NCI-H128 (cell line): ENCODE measurements at regions not wholly inside any gene's neighbourhood (a gene's known extent, or its start where the extent isn't known, plus 50 kb on each side); places are given as distances from the start of the nearest gene placed in this dataset.

Source experiments
- DNase-seq: peaks from one replicate; lab custom pipeline; 2025; ENCODE audit not compliant: unreplicated experiment; lab: John Stamatoyannopoulos, UW

DNA sequence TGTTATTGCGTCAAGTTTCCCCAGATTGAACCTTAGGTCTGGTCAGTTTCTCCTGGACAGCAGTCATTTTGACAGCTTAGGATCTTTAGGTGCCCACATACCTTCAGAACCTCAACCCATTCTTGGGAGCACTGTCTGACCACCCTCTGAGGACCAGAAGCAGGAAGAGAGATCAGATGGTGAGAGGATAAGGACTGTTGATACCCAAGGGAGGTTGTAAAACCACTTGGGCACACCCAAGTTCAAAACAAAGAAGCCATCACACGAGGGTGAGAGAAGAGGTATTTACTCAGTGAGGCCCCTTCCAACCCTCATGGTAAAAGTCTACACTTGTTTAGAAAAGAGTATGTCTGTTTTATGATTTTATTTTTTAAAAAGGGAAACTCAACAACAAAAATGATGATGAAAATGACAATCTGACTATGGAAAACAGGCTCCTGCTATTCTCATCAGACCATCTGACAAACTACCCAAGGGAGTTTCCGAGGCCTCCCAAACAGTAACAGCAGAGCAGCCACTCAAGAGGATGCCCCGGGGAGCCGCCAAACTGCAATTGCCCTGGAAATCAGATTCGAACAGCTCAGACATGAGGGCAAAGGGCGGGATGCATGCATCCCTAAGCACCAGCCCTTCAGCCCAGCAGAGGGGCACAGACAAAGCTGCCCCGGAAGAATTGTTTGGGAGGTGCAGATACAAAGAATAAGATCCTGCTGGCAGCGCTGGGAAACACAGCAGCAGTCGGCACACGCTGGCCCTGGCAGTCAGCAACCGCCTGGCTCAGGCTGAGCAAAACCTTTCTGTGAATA, 162.6 kb upstream of the PLEKHG7 start:
- DNase-seq, result peak; percentile 7

DNA sequence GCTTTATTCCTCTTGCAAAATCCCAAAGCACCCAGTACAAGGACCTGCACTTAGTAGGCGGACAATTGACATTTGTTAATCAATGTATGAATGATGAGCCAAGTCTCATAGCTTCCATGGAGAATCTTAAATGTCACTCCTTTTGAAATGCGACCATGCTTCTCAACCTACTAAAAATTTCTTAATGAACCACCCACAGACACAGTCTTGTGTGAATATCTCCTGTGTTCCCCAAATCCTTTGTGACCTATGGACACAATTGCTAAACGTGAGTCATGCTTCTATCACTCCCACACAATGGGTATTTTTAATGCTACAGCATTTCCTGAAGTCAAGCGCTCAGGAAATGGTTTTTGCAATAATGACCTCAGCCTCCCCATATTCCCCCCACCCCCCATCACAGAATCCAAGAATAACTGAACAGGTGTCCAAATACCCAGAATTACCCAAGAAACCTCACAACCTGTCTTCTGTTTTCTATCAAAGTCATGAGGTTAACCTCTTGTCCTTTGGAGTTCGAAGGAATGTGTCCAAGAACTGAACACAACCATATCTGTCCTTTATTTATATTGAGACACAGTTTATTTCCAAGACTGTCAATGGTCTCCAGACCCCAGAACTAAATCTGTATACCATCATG, 163.6 kb upstream of the PLEKHG7 start:
- no peak for DNase-seq

- no peak for DNase-seq
These were observed 165.4 kb upstream of the PLEKHG7 start for GRCh38 chr12:92537290-92537960.

- DNase-seq, result no peak
These were observed 166.8 kb upstream of the PLEKHG7 start for GRCh38 chr12:92535961-92536360.

DNA sequence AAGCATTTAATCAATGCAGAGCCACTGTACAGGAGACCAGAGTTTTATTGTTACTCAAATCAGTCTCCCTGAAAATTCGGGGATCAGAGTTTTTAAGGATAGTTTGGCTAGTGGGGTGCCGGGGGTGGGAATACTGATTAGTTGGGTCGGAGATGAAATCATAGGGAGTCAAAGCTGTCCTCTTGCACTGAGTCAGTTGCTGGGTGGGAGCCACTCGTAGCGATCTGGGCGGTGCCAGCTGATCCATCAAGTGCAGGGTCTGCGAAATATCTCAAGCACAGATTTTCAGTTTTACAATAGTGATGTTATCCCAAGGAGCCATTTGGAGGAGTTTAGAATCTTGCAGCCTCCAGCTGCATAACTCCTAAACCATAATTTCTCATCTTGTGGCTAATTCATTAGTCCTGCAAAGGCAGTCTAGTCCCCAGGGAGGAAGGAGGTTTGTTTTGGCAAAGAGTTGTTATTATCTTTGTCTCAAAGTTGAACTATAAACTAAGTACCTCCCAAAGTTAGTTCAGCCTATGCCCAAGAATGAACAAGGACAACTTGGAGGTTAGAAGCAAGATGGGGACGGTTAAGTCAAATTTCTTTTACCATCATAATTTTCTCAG, 169.4 kb upstream of the PLEKHG7 start:
- no peak for DNase-seq

GRCh38 chr12:92530706-92531105, 172.1 kb upstream of the PLEKHG7 start:
- no peak for DNase-seq

- DNase-seq, result no peak
These were observed 172.8 kb upstream of the PLEKHG7 start for GRCh38 chr12:92529944-92530343.

DNA sequence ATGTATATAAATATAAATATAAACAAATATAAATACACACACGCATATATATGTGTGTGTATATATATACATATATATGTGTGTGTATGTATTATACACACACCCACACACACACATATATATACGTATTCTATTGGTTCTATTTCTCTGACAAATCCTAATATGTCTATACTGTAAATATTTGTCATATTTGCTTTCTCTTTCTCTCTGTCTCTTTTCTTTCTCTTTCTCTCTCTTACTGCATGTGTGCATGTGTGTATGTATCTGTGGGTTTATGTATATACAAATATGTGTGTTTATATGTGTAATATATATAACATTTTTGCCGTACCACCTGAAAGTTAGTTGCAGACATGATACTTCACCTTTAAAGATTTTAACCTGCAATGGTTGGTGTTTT, 174.2 kb upstream of the PLEKHG7 start:
- no peak for DNase-seq

- DNase-seq, result no peak
These were observed 174.7 kb upstream of the PLEKHG7 start for GRCh38 chr12:92528097-92528496.

GRCh38 chr12:92524489-92524888, 178.3 kb upstream of the PLEKHG7 start:
- no peak for DNase-seq

- DNase-seq, result no peak
These were observed 182.3 kb upstream of the PLEKHG7 start for GRCh38 chr12:92520511-92520910.

- DNase-seq, result no peak
These were observed 183.5 kb upstream of the PLEKHG7 start for GRCh38 chr12:92519284-92519683.

DNA sequence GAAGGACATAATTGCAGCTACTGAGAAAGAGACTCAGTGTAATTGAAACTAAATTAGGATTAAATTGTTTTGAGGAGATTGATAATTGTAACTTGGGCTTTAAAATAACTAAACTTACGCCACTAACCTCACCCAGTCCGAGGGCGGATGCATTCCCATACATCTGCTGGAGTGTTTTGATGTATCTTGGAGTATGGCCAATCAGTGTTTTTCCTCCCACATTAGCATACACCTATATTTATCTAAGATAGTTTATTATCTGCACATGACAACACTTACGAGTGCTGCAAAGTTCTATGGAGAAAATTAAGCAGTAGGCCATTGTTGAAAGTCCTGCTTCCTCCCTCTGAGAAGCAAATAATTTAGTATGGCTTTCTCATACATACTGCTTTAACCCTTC, 184.7 kb upstream of the PLEKHG7 start:
- no peak for DNase-seq

GRCh38 chr12:92516277-92516600, 186.6 kb upstream of the PLEKHG7 start:
- no peak for DNase-seq

- DNase-seq, result no peak
These were observed 189.5 kb upstream of the PLEKHG7 start for GRCh38 chr12:92513231-92513730.

- DNase-seq, result no peak
These were observed 191.0 kb upstream of the PLEKHG7 start for GRCh38 chr12:92511786-92512185.

DNA sequence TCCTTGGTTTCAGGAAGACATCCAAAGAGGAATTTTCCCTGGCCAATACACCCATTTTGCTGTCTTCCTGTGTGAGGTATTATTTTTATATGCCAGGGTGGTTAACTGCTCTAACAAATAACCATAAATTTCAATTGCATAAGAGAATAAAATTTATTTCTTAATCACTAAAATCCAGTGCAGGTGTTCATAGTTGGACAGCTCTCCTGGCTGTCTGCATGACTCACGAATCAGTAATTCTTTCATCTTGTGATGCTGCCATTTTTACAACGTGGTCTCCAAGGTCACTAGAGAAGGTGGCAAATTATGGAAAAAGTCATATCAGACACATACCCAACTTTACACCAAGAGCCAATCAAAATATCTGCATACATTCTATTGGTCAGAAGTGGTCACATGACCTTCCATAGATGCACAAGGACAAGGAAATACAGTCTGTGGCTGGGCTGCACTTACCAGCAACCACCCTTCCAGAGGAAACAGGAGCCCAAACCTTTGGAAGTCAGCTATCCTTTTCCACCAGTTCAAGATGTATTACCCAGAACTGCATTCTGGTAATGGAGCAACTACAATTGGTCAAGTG, 193.5 kb upstream of the PLEKHG7 start:
- no peak for DNase-seq

DNA sequence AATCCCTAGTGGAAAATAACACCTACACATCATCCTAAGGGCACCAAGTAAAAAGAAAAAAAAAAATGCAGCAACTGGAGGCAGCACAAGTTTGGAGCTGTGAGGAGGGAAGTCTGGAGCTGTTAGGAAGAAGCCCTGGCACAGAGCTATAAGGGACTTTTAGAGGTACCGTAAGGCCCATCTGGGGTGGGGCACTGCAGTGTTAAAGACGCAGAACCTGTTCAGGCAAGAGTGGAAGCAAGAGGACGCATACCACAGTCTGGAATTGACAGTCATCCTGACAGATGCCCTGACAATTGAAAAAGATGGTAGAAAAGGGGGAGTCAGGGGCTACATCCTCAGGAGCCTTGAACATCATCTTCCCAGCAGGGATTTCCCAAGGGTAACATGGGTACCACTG, 195.9 kb upstream of the PLEKHG7 start:
- no peak for DNase-seq

GRCh38 chr12:92506460-92506859, 196.3 kb upstream of the PLEKHG7 start:
- DNase-seq, result no peak

DNA sequence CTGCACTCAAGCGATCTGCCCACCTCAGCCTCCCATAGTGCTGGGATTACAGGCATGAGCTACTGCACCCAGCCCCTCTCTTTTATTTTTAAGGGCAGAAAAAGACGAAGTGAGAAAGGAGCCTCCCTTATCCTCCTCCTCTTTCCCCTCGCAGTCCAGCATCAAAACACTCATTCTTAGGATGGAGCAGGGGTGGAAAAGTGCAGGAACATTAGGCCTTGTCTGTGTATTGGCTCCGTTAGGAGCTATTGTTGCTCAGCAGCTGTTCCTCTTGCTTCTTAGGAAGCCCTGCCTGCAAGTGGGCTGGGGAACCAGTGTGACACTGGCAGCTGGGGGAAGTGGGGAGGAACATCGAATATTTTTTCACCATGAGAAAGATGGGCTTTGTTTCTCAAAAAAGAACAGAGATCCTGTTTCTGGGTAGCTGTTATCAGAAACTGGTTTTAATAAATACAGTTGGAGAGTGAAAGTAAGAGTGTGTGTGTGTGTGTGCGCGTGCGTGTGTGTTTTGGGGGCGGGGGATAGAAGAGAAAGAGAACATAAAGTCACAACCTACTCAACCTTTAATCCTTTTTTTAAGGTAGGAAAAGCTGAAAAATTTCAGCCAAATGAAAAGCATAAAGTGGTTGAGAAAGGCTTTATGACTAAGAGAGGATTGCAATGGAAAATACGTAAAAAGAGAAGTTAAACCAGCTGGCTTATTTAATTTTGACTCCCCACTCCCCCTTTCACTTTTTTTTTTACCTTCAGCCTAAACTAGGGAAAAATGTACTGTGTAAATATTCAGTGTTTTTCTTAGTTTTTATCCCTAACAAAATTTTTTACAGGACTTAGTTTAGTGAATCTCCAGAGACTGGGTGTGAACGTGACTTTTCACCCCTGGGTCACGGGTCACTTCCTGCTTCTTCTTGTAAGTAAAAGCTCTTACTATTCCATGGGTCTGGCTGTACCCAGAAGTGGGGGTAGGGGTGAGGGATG, 197.2 kb upstream of the PLEKHG7 start:
- DNase-seq, result no peak
